GM15510 (cell line): ENCODE measurements at regions not wholly inside any gene's neighbourhood (a gene's known extent, or its start where the extent isn't known, plus 50 kb on each side); places are given as distances from the start of the nearest gene placed in this dataset.

Experiments
- POLR2A ChIP-seq: IDR thresholded peaks from 3 replicates; pipeline ENCODE4 v1.6.1; 2011; ENCODE audit warnings: borderline replicate concordance; ENCODE audit not compliant: insufficient read length; ENCODE audit errors: extremely low read depth

GRCh38 chr21:25139414-25139813, 467.9 kb downstream of the MRPL39 start:
- no peak for TF ChIP-seq POLR2A

GRCh38 chr21:25133939-25134338, 473.3 kb downstream of the MRPL39 start:
- TF ChIP-seq POLR2A, result no peak

DNA sequence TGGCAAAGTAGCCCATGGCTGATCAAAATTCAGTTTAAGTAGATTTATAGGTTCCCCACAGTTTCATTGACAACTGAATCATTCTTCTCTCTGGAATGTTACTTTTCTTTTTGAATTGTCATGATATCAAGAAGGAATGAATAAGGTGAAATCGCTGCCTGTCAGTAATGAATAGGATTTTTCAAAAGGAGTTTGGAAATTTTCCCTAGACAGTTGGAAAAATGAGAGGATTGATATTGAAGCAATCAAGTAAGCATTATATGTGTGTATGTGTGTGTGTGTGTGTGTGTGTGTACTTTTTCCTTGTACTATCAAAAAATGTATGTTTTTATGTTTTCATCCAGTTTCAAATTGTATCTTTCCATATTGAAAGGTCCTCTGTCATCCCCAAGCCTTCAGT, 479.5 kb downstream of the MRPL39 start:
- no peak for TF ChIP-seq POLR2A

- no peak for TF ChIP-seq POLR2A
Measured at GRCh38 chr21:25127007-25127406, 480.3 kb downstream of the MRPL39 start.

GRCh38 chr21:25126564-25126963, 480.7 kb downstream of the MRPL39 start:
- TF ChIP-seq POLR2A, result no peak

GRCh38 chr21:25118648-25119047, 488.6 kb downstream of the MRPL39 start:
- TF ChIP-seq POLR2A, result no peak

- no peak for TF ChIP-seq POLR2A
Measured at GRCh38 chr21:25115021-25115420, 492.3 kb downstream of the MRPL39 start.

DNA sequence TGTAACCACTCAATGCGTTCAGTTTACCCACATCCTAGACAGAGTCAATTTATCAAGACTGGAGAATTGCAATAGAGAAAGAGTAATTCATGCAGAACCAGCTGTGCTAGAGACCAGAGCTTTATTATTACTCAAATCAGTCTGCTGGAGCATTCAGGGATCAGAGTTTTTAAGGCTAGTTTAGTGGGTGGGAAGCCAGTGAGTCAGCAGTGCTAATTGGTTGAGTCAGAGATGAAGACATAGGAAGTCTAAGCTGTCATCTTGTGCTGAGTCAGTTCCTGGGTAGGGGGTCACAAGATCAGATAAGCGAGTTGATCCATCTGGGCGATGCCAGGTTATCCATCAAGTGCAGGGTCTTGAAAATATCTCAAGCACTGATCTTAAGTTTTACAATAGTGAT, 499.6 kb downstream of the MRPL39 start:
- TF ChIP-seq POLR2A, result no peak

DNA sequence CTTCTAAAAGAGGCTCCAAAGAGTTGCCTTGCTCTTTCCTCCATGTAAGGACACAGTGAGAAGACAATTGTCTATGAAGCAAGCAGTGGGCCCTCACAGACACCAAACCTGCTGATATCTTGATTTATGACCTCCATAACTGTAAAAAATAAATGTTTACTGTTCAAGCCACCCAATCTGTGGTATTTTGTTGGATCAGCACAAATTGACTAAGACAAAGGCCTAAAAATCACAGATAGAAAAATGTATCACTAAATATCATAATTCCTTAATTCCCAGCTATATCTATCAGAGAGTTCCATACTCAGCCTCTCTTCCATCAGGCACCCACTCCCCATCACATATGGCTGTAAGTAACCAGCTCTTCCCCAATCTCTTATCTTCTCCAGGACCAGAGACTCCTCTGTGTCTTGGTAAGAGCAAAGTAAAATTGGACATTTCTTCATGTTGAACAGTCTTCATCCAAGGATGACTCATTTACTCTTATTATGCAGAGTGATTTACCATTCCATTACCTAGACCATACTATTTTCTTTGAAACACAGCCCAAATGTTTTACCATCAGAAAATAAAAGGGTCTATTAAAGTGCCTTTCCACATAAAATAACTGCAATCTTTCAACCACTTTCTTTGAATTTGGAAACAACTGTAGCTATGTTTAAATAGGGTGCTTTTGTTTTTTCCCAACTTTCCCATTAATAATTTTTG, 503.6 kb downstream of the MRPL39 start:
- no peak for TF ChIP-seq POLR2A

DNA sequence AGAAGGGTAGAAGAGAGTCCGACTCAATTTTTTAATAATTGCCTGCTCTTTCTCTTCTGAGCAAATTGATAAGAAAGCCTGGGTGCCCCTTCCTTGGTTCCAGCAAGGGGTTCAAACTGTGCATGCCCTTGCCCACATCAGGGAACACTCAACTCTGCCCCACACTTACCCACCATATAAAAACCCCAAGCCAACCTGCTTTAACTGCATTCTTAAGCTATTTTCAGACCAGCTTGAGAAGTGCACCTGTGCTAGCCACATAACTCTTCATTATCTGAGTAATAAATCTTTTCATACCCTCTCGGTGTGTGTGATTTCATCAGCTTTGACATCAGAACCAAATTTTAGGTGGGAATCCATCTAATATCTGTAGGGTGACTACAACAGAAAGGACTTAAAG, 509.6 kb downstream of the MRPL39 start:
- no peak for TF ChIP-seq POLR2A

- no peak for TF ChIP-seq POLR2A
Measured at GRCh38 chr21:25094695-25095094, 512.6 kb downstream of the MRPL39 start.

GRCh38 chr21:25092441-25093011, 514.8 kb downstream of the MRPL39 start:
- TF ChIP-seq POLR2A, result no peak

DNA sequence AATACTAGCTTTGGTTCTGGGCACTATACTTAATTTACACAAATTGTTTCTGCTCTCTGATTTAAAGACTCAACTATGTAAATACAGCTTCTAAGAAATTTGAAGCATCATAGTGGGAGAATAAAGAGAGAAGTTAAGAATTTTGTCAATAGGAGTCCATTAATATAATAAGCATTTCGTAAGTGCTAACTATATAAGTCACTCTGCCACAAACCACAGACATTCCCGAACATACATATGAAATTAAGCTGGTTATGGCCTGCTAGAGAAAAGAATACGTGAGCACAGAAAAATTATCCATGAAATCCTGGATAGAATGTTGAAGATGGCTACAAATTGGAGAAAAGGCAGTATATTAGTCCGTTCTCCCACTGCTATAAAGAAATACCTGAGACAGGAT, 526.2 kb downstream of the MRPL39 start:
- TF ChIP-seq POLR2A, result no peak

DNA sequence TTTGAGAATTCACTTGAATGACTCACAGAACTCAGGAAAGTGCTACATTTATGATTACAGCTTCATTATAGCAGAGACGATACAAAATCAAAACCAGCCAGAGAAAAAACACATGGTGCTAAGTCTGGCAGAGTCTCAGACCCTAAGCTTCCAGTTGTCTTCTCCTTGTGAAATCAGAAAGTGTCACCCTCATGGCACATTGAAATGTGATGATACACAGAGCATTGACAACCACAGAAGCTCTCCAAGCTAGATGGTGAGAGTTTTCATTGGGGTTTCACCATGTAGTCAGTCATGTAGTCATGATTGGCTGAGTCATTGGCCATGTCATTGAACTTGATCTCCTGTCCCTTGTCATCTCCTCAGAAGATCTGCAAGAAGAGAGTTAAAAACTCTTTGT, 526.6 kb downstream of the MRPL39 start:
- TF ChIP-seq POLR2A, result no peak

GRCh38 chr21:25080141-25080540, 527.1 kb downstream of the MRPL39 start:
- TF ChIP-seq POLR2A, result no peak

GRCh38 chr21:25079053-25079452, 528.2 kb downstream of the MRPL39 start:
- TF ChIP-seq POLR2A, result no peak

- TF ChIP-seq POLR2A, result no peak
Measured at GRCh38 chr21:25062061-25062460, 545.2 kb downstream of the MRPL39 start.

DNA sequence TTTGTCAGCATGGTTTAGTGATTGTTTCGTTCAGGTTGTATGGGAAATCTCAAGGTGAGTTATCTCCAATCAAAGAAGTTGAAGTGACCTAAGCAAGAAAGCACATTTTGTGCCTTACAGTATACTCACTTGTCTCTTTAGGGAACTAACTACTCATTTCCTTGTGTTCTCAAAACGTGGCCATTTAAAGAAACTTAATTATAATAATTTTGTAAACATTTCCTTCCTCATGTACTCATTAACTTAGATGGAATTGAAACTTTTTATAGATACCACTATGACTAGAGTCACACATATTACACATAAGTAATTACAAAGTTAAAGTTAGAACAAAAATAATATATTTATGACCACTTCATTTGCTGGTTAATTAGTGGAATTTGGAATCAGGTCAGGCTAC, 552.6 kb downstream of the MRPL39 start:
- TF ChIP-seq POLR2A, result no peak
